Activated CD8-positive, alpha-beta T cell treated with anti-CD3 and anti-CD28 coated beads for 36 hours (primary cell): ENCODE measurements at regions not wholly inside any gene's neighbourhood (a gene's known extent, or its start where the extent isn't known, plus 50 kb on each side); places are given as distances from the start of the nearest gene placed in this dataset.

Source experiments
- ATAC-seq: fragments of 200-7000 bp; cut with Tn5 transposase; one replicate; pipeline ENCODE4 v1.10.0; 2021; ENCODE audit warnings: mild to moderate bottlenecking, moderate library complexity
- CTCF ChIA-PET: fragments of 350-600 bp; sonication (Branson Sonifier 250); formaldehyde crosslinking; loops from one replicate; lab custom pipeline; 2021; ENCODE audit warnings: antibody characterized with exemption; lab: Charles Lee
- POLR2A ChIA-PET: fragments of 350-600 bp; sonication (Branson Sonifier 250); formaldehyde crosslinking; loops from one replicate; lab custom pipeline; 2021; ENCODE audit warnings: antibody characterized with exemption; lab: Charles Lee
- DNase-seq: peaks from one replicate; pipeline ENCODE4 v3.0.0-alpha.2; 2020
- H3K27ac Mint-ChIP-seq: one replicate; pipeline ENCODE4 v1.8.0; 2021; ENCODE audit warnings: mild to moderate bottlenecking, mixed read lengths
- H3K27me3 Mint-ChIP-seq: one replicate; pipeline ENCODE4 v1.8.0; 2021; ENCODE audit warnings: mixed read lengths
- H3K36me3 Mint-ChIP-seq: one replicate; pipeline ENCODE4 v1.8.0; 2021; ENCODE audit warnings: low read depth, mixed read lengths
- H3K4me1 Mint-ChIP-seq: one replicate; pipeline ENCODE4 v1.8.0; 2021; ENCODE audit warnings: low read depth, mixed read lengths
- H3K4me3 Mint-ChIP-seq: one replicate; pipeline ENCODE4 v1.8.0; 2021; ENCODE audit warnings: mild to moderate bottlenecking, moderate library complexity, mixed read lengths
- H3K9me3 Mint-ChIP-seq: one replicate; pipeline ENCODE4 v1.8.0; 2021; ENCODE audit warnings: mixed read lengths
- intact Hi-C: fragments of 100-400 bp; cut with micrococcal nuclease; formaldehyde crosslinking; loops from one replicate; pipeline ENCODE4 v1.10.0; 2022
- TF ChIP-seq, protein P1 (sequence below): fragments of 200-600 bp; IDR thresholded peaks from one replicate; pipeline ENCODE4 v1.8.0; 2022; ENCODE audit warnings: antibody characterized with exemption, mild to moderate bottlenecking

DNA sequence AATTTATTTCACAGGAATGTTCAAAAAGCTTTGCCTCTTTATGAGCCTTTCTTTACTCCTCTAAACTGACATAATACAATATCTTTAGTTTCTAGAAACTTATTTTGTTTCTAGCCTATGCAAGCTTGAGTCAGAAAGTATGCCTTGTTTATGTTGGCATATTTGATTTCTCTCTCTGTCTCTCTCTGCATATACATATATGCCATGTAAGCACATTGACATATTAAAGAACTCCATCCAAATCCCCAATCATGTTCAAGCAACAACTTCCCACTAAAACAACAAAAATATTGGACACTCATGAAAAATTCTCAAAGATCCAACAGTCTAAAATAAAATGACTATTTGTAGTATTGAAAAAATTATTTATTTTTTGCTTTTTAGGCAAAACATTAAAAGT is 1651.2 kb upstream of the ACVR2A start:
- TF ChIP-seq, protein P1, sequence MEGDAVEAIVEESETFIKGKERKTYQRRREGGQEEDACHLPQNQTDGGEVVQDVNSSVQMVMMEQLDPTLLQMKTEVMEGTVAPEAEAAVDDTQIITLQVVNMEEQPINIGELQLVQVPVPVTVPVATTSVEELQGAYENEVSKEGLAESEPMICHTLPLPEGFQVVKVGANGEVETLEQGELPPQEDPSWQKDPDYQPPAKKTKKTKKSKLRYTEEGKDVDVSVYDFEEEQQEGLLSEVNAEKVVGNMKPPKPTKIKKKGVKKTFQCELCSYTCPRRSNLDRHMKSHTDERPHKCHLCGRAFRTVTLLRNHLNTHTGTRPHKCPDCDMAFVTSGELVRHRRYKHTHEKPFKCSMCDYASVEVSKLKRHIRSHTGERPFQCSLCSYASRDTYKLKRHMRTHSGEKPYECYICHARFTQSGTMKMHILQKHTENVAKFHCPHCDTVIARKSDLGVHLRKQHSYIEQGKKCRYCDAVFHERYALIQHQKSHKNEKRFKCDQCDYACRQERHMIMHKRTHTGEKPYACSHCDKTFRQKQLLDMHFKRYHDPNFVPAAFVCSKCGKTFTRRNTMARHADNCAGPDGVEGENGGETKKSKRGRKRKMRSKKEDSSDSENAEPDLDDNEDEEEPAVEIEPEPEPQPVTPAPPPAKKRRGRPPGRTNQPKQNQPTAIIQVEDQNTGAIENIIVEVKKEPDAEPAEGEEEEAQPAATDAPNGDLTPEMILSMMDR, result no peak
- CTCF ChIA-PET, result no interaction called here
- Mint-ChIP-seq H3K9me3 (peaks cover 2% of the 10 kb centered on the region), H3K27ac (no peak overlapping the region), H3K27me3 (no peaks in the 10 kb centered on the region), H3K4me3 (no peak overlapping the region), H3K4me1 (no peaks in the 10 kb centered on the region), H3K36me3 (no peaks in the 10 kb centered on the region)
- POLR2A ChIA-PET, result no interaction called here
- intact Hi-C loops, result no loop called here
- DNase-seq, result no peak
- ATAC-seq, result no peak

- ATAC-seq, result no peak
- intact Hi-C loops, result no loop called here
- no peaks in the 10 kb centered on the region for H3K36me3 Mint-ChIP-seq
- no peak overlapping the region for H3K4me3 Mint-ChIP-seq
- CTCF ChIA-PET, result no interaction called here
- no peak overlapping the region for H3K27ac Mint-ChIP-seq
- H3K4me1 Mint-ChIP-seq, result no peaks in the 10 kb centered on the region
- H3K27me3 Mint-ChIP-seq, result no peaks in the 10 kb centered on the region
- TF ChIP-seq, protein P1, result no peak
- POLR2A ChIA-PET, result no interaction called here
- DNase-seq, result no peak
- no peaks in the 10 kb centered on the region for H3K9me3 Mint-ChIP-seq
Measured at GRCh38 chr2:146189541-146189940, 1655.3 kb upstream of the ACVR2A start.

DNA sequence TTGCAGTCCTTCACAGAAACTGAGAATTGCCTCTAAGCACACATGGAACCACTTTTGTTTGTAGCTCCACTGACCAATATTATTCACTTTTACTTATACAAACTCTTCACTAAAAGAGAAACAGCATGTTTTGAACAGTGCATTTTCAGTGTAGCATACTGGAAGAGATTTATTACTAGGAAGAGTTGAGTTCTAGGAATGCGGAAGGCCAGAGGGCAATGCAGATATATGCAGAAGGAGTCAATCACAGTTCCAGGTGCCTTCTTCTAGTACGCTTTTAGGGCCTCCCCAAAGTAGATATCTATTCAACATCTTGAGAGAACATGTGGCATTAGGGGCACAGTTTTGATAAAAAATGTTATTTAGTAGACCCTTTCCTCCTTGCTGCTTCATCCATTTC is 1654.0 kb upstream of the ZEB2 start:
- H3K27ac Mint-ChIP-seq, result no peak overlapping the region
- intact Hi-C loops, result no loop called here
- H3K36me3 Mint-ChIP-seq, result no peaks in the 10 kb centered on the region
- H3K27me3 Mint-ChIP-seq, result no peaks in the 10 kb centered on the region
- peaks cover 14% of the 10 kb centered on the region for H3K9me3 Mint-ChIP-seq
- ChIA-PET POLR2A (no interaction called here), CTCF (no interaction called here)
- TF ChIP-seq, protein P1, result no peak
- DNase-seq (no peak), ATAC-seq (no peak)
- no peaks in the 10 kb centered on the region for H3K4me1 Mint-ChIP-seq
- no peak overlapping the region for H3K4me3 Mint-ChIP-seq

DNA sequence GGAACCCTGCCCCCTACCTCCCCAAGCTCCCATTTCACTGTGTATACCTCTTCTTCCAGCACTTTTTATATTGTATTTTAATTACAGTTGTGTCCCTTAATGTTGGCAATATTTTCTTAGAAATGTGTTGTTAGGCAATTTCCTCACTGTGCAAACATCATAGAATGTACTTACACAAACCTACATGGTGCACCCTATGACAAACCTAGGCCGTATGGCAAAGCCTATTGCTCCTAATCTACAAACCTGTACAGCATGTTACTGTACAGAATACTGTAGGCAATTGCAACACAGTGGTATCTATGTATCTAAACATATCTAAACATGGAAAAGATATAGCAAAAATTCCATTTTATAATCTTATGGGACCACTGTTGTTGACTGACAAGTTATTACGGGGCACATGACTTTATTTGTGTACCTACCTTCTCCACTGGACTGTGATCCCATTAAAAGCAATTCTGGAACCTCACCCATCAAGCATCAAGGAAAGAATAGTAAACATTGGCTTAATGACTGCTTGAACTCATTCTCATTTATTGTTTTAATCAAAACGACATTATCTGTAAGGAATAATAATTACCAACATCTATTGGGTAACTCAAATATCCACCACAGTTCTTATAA is 1641.5 kb upstream of the ZEB2 start:
- TF ChIP-seq, protein P1, result no peak
- Mint-ChIP-seq H3K4me1 (no peaks in the 10 kb centered on the region), H3K27ac (no peak overlapping the region), H3K36me3 (no peaks in the 10 kb centered on the region), H3K27me3 (no peaks in the 10 kb centered on the region), H3K9me3 (no peaks in the 10 kb centered on the region), H3K4me3 (no peak overlapping the region)
- POLR2A ChIA-PET, result no interaction called here
- CTCF ChIA-PET, result no interaction called here
- DNase-seq (no peak), ATAC-seq (no peak)
- intact Hi-C loops, result no loop called here

DNA sequence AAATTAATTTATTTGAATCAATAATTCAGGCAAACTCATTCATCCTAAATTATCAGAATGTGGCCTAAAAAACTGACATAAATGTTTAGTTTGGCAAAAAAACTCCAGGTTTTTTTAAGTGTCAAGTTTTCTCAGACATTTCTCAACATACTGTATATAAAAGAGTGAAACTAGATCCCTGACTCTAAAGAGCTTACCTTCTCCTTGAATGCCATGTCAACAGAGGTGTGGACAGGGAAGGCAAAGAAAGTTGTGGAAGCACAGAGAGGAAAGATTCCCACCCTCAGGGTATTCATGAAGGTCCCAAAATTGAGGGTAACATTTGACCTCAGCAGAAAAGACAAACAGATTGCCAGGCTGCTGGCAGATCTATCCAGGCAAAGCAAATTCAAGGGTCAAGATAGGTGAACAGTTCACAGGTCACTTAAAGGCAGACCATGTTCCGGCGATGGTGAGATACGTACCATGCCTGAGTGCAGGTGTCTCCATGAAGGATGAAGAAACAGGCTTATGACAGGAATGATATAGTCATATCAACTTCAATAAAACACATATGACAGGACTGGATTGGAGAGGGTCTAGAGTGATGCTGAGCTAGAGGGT is 1638.3 kb upstream of the ZEB2 start:
- H3K36me3 Mint-ChIP-seq, result no peaks in the 10 kb centered on the region
- H3K9me3 Mint-ChIP-seq, result no peaks in the 10 kb centered on the region
- no peak for ATAC-seq
- CTCF ChIA-PET, result no interaction called here
- no peak overlapping the region for H3K27ac Mint-ChIP-seq
- POLR2A ChIA-PET, result no interaction called here
- TF ChIP-seq, protein P1, result no peak
- no peak for DNase-seq
- no peak overlapping the region for H3K4me3 Mint-ChIP-seq
- no peaks in the 10 kb centered on the region for H3K27me3 Mint-ChIP-seq
- intact Hi-C loops, result no loop called here
- no peaks in the 10 kb centered on the region for H3K4me1 Mint-ChIP-seq
